Mesodermal cell (in vitro differentiated cells): ENCODE measurements at regions not wholly inside any gene's neighbourhood (a gene's known extent, or its start where the extent isn't known, plus 50 kb on each side); places are given as distances from the start of the nearest gene placed in this dataset.

Experiments
- H3K27ac ChIP-seq: 2 replicates; pipeline ENCODE4 v1.7.0; 2013; ENCODE audit warnings: mild to moderate bottlenecking, low read depth, low read length, moderate library complexity; ENCODE audit not compliant: severe bottlenecking
- H3K36me3 ChIP-seq: 2 replicates; pipeline ENCODE4 v1.7.1; 2013; ENCODE audit warnings: mild to moderate bottlenecking, low read length, moderate library complexity; ENCODE audit not compliant: control insufficient read depth, insufficient read depth
- H3K4me1 ChIP-seq: one replicate; pipeline ENCODE4 v1.7.1; 2013; ENCODE audit warnings: mild to moderate bottlenecking, low read length; ENCODE audit not compliant: insufficient read depth, control insufficient read depth, poor library complexity, severe bottlenecking
- H3K4me3 ChIP-seq: 2 replicates; pipeline ENCODE4 v1.7.0; 2013; ENCODE audit warnings: low read length, control low read depth, mild to moderate bottlenecking; ENCODE audit not compliant: insufficient read depth, poor library complexity, severe bottlenecking; ENCODE audit errors: extremely low read depth
- H3K9me3 ChIP-seq: 2 replicates; pipeline ENCODE4 v1.7.1; 2013; ENCODE audit warnings: mild to moderate bottlenecking, low read length, moderate library complexity; ENCODE audit not compliant: control insufficient read depth
- WGBS, 2 experiments: methylation state at CpG; one replicate each; pipeline ENCODE4 v1.1.5; 2013; ENCODE audit warnings: missing lambda C conversion rate in 2 of 2; ENCODE audit not compliant: insufficient coverage in 2 of 2; 5-methylcytosine and 5-hydroxymethylcytosine counted together

DNA sequence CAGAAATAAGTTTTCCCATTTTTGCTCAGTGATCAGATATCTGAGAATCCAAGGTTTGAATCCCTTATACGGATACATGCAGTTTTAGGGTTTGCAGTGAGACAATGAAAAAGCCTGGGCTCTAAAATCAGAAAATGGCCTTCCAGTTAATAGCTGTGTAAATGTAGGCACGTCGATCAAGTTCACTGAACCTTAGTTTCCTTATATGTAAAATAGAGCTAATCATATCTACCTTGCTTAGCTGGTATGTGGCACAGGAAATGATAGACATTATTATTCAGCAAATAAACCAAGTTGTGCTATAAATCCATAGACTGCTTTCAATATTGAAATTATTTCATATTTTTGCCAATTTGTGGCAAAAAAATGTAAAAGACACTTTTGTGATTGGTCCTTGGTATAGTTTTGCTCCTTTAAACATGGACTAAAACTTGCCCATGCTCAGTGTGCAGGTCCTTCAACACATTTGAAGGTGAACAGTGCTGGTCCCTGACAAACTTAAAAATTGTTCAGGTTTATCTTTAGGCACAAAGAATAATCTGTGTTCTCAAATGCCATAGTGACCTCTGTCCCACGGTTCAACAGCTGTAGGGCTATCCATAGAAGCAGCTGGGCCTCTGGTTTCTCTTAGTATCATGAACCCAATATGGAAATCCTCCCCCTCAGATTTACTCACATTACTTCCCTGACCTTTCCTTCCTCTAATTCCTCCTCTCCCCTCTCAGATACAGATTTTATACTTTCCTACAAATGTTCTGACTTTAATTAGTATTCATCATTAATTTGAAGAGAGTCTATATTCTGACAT is 51.0 kb downstream of the CCDC54 start:
- no peak overlapping the region for H3K4me3 ChIP-seq
- no peaks in the 10 kb centered on the region for H3K36me3 ChIP-seq
- WGBS, 2 experiments: 53 to 67% methylated on average over 1 of the region's 4 CpGs
- H3K27ac ChIP-seq: no peak overlapping the region
- H3K4me1 ChIP-seq: peaks cover 3% of the 10 kb centered on the region
- H3K9me3 ChIP-seq: no peaks in the 10 kb centered on the region

DNA sequence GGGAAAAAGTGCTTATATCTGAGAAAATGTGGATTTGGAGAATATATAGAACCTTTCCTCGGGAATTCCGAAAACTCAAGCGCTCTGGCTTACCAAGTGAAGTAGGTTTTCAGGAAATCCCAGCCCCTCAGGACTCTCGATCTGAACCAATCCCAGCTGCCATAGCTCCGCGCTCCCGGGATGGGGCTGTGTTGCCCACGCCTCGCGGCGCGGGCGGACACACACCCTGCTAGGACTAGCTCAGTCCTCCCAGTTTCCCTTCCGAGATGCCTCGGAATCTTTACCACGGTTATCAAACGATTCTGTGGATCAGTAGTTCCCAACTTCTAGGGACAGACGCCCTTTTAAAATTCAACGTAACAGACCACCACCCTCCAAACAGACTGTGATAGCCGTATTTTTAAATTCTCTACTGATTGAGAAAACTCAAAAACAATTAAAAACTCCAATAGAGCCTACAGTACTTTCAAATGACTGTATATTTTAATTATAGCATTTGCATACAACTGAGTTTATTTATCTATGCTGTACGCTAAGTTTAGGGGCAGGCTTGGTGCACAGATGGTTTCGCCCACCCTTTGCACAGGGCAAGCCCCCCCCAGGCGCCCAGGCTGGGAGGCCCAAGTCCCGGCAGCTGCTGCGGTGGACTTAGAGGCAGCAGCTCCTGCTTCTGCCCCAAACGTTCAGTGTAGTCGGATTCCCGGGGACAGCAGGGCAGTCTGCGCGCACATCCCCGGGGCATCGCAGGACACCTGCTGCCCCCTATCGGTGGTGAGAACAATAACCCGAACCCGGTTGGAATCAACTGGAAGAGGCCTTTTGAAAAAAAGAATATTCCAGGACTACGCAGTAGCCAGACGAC is 52.3 kb downstream of the CCDC54 start:
- H3K36me3 ChIP-seq: no peaks in the 10 kb centered on the region
- no peaks in the 10 kb centered on the region for H3K9me3 ChIP-seq
- WGBS, 2 experiments: 6 to 11% methylated on average over 28 of the region's 37 CpGs
- H3K4me3 ChIP-seq: peak overlapping the region; percentile 37
- H3K27ac ChIP-seq: no peak overlapping the region
- peaks cover 3% of the 10 kb centered on the region for H3K4me1 ChIP-seq

- H3K27ac ChIP-seq: no peak overlapping the region
- peak overlapping the region; percentile 56 for H3K4me3 ChIP-seq
- no peaks in the 10 kb centered on the region for H3K9me3 ChIP-seq
- H3K4me1 ChIP-seq: peaks cover 3% of the 10 kb centered on the region
- no peaks in the 10 kb centered on the region for H3K36me3 ChIP-seq
- 53 to 56% methylated on average over 10 to 13 of the region's 23 CpGs for whole genome bisulfite sequencing, 2 experiments
Measured at GRCh38 chr3:107430214-107430995, 53.2 kb downstream of the CCDC54 start.

DNA sequence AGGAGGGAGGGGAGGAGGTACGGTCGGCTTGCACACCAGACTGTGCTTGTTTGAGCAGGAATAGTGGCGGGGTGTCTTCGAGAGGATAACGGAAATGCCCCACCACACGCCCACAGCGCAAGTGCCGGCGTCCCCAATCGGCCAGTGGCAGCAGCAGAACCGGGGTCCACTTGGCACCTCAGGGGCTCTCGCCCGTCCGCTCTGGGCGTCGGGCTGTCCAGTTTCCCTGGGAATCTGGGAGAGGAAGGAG is 53.7 kb downstream of the CCDC54 start:
- Histone ChIP-seq H3K9me3 (no peaks in the 10 kb centered on the region), H3K4me3 (peak overlapping the region; percentile 56), H3K4me1 (peaks cover 3% of the 10 kb centered on the region), H3K36me3 (no peaks in the 10 kb centered on the region), H3K27ac (no peak overlapping the region)
- 12 to 14% methylated on average over 9 to 10 of the region's 16 CpGs for WGBS, 2 experiments

GRCh38 chr3:107431246-107432012 is 54.2 kb downstream of the CCDC54 start:
- peaks cover 3% of the 10 kb centered on the region for H3K4me1 ChIP-seq
- H3K27ac ChIP-seq: peak overlapping the region; percentile 54
- 1 to 2% methylated on average over 64 to 68 of the region's 83 CpGs for WGBS, 2 experiments
- peak overlapping the region; percentile 56 for H3K4me3 ChIP-seq
- H3K9me3 ChIP-seq: no peaks in the 10 kb centered on the region
- H3K36me3 ChIP-seq: no peaks in the 10 kb centered on the region

DNA sequence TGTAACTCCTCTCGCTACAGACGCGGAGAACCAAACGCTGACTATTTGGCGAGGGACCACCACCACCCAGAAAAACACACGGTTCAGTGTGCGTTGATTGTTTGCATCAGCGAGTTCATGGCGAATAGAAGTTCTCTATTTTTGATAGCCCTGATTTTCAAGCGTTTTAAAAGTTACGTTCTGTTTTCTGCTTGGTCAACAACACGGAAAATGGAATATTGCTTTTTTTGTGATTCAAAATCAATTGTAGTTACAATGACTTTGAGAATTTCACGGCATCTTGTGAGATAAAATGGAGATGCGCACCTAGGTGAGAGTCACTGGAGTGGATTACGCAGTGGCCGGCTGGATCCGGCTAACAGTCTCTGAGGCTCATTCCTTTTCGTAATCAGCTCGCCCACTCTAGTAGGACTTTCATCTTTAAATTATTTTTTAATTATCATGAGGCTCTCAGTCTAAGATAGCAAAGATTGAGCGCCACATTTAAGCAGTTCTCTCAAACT is 54.8 kb downstream of the CCDC54 start:
- WGBS, 2 experiments: 20 to 25% methylated on average over 17 to 18 of the region's 20 CpGs
- Histone ChIP-seq H3K4me1 (peaks cover 3% of the 10 kb centered on the region), H3K9me3 (no peaks in the 10 kb centered on the region), H3K27ac (peak overlapping the region; percentile 54), H3K36me3 (no peaks in the 10 kb centered on the region), H3K4me3 (peak overlapping the region; percentile 56)

GRCh38 chr3:107432646-107433045 is 55.4 kb downstream of the CCDC54 start:
- peak overlapping the region; percentile 56 for H3K4me3 ChIP-seq
- no peak overlapping the region for H3K27ac ChIP-seq
- 100% methylated on average over 1 of the region's 8 CpGs; no CpG with 5 or more reads in 1 of the 2 experiments for WGBS, 2 experiments
- no peaks in the 10 kb centered on the region for H3K9me3 ChIP-seq
- no peaks in the 10 kb centered on the region for H3K36me3 ChIP-seq
- peaks cover 3% of the 10 kb centered on the region for H3K4me1 ChIP-seq

DNA sequence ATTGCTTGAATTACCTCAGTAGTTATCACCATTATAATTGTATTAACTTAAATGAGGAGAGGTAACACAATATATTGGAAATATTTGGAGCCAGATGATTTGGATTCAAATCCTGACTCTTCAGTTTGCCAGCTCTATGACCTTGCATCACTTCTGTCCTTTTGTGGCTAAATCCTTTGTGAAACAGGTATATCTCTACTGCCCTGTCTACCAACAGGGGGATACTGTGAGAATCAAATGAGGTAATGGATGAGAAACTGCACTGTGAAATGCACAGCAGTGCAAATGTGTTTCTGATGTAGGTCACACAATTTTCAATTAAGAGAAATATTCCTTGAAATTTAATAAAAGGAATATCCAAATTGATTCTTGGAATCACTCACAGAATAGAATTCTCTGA is 58.8 kb downstream of the CCDC54 start:
- Histone ChIP-seq H3K9me3 (no peaks in the 10 kb centered on the region), H3K4me1 (peaks cover 3% of the 10 kb centered on the region), H3K27ac (no peak overlapping the region), H3K36me3 (no peaks in the 10 kb centered on the region), H3K4me3 (no peak overlapping the region)

- WGBS, 2 experiments: 67 to 91% methylated on average over 2 to 3 of the region's 3 CpGs
- Histone ChIP-seq H3K4me3 (no peak overlapping the region), H3K27ac (no peak overlapping the region), H3K9me3 (no peaks in the 10 kb centered on the region), H3K4me1 (no peaks in the 10 kb centered on the region), H3K36me3 (no peaks in the 10 kb centered on the region)
Measured at GRCh38 chr3:107438671-107439070, 61.4 kb downstream of the CCDC54 start.

DNA sequence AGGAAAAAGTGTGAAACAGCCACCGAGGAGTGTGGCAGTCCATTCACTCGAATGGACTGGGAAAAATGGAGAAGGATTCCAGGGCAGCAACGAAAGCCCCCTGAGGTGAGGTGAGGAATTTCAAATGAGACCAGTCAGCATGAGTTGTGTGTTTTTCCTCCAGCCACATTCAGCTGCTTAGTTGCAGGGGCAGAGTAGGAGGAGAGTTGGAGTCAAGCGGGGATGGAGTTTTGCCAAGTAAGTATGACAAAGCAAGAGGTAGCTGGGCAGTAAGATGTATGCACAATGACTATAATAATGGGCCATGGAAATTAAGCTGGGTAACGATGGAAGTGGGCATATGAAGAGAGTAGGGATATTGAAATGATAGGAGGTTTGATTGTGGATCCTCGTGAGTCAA is 64.4 kb downstream of the CCDC54 start:
- WGBS, 2 experiments: 50 to 55% methylated on average over 6 of the region's 6 CpGs
- Histone ChIP-seq H3K27ac (no peak overlapping the region), H3K9me3 (no peaks in the 10 kb centered on the region), H3K4me3 (no peak overlapping the region), H3K4me1 (no peaks in the 10 kb centered on the region), H3K36me3 (no peaks in the 10 kb centered on the region)
